ENCODE measurements at regions not wholly inside any gene's neighbourhood (a gene's known extent, or its start where the extent isn't known, plus 50 kb on each side); places are given as distances from the start of the nearest gene placed in this dataset.

- TF ChIP-seq CEBPB (IDR thresholded peaks at IDR 0.05) (no peak), FOXM1 (IDR thresholded peaks at IDR 0.05; ENCODE audit: borderline replicate concordance, low read depth) (no peak), TCF12 (IDR thresholded peaks at IDR 0.05; ENCODE audit: low read depth) (no peak), CREB1 (IDR thresholded peaks at IDR 0.05; ENCODE audit: low read depth) (no peak), RAD21 (IDR thresholded peaks at IDR 0.05; ENCODE audit: low read depth) (no peak), REST (IDR thresholded peaks at IDR 0.05; ENCODE audit: low read depth) (no peak), MAX (IDR thresholded peaks at IDR 0.05) (no peak), TAF1 (IDR thresholded peaks at IDR 0.05; ENCODE audit: low read depth) (no peak), NFIC (IDR thresholded peaks at IDR 0.05) (no peak), USF1 (IDR thresholded peaks at IDR 0.05) (no peak)
Measured at GRCh38 chr4:138451276-138451663, 209.1 kb upstream of the SLC7A11 start.

All from Ishikawa (cell line).